Body of pancreas (tissue), 4 donors: ENCODE measurements at regions not wholly inside any gene's neighbourhood (a gene's known extent, or its start where the extent isn't known, plus 50 kb on each side); places are given as distances from the start of the nearest gene placed in this dataset.

Experiments
- ATAC-seq: fragments of 150-250 bp; one replicate; pipeline ENCODE4 v1.9.1; 2016
- DNase-seq, 4 donors: peaks; one replicate each; pipeline ENCODE4 v3.0.0-alpha.2; 2019
- H3K27ac ChIP-seq, 4 donors: fragments of 200-600 bp; sonication (generic); 1 replicate in 3 of 4; 2 replicates in 1 of 4; pipeline versions ENCODE4 v1.5.1 to v1.6.1; 2016 to 2019; ENCODE audit warnings: mild to moderate bottlenecking in 1 of 4, mixed read lengths in 1 of 4, moderate library complexity in 1 of 4
- H3K27me3 ChIP-seq, 2 donors: fragments of 200-600 bp; sonication (generic); one replicate each; pipeline ENCODE4 v1.6.0; 2016; ENCODE audit warnings: mild to moderate bottlenecking in 1 of 2
- H3K36me3 ChIP-seq, 2 donors: fragments of 200-600 bp; sonication (generic); replicated peaks in 1 of 2; 2 replicates each; pipeline ENCODE4 v1.5.1; 2016; ENCODE audit warnings: low read depth in 2 of 2; ENCODE audit not compliant: insufficient read depth in 1 of 2
- H3K4me1 ChIP-seq: fragments of 200-600 bp; sonication (generic); one replicate; pipeline ENCODE4 v1.6.0; 2016
- H3K4me3 ChIP-seq, 2 donors: fragments of 200-600 bp; sonication (generic); 1 replicate in 1 of 2; 2 replicates in 1 of 2; pipeline ENCODE4 v1.5.1; 2016 to 2019
- H3K9me3 ChIP-seq, 3 donors: fragments of 200-600 bp; sonication (generic); 1 replicate in 2 of 3; 2 replicates in 1 of 3; pipeline ENCODE4 v1.5.1; 2016
- POLR2A ChIP-seq, 3 donors: fragments of 450-650 bp; IDR thresholded peaks; one replicate each; pipeline ENCODE4 v1.6.1; 2016; ENCODE audit warnings: antibody characterized with exemption in 3 of 3, mild to moderate bottlenecking in 2 of 3
- WGBS, 2 donors: methylation state at CpG; one replicate each; pipeline ENCODE4 v1.1.5; 2017; 5-methylcytosine and 5-hydroxymethylcytosine counted together
- intact Hi-C: fragments of 100-400 bp; cut with DNase I; formaldehyde crosslinking; loops from one replicate; pipeline ENCODE4 v1.15.1; 2023
- TF ChIP-seq, protein P1 (sequence below), 7 experiments: fragments of 450-650 bp in 4 of 7; fragments of 200-600 bp in 3 of 7; sonication (generic) in 3 of 7; IDR thresholded peaks; one replicate each; pipeline ENCODE4 v1.5.1; 2016 to 2019; ENCODE audit warnings: antibody characterized with exemption in 7 of 7

DNA sequence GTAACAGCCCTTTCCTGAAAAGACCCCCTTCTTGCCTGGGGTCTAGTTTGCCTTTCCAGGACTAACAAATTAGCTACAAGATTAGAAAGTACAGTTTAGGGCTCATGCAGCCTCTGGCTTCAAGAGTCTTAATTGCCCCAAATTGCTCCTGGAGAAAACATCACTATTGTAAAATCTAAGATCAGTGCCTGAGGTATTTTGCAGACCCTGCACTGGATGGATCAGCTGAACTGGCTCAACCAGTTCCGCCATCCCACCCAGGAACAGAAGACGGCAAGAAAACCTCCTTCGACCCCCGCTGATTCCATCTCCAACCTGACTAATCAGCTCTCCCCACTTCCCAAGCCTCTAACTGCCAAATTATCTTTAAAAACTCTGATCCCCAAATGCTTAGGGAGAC lies 236.5 kb upstream of the KCNG1 start:
- no peaks in the 10 kb centered on the region for H3K9me3 ChIP-seq
- ATAC-seq (no peak), DNase-seq (no peak)
- TF ChIP-seq, protein P1, sequence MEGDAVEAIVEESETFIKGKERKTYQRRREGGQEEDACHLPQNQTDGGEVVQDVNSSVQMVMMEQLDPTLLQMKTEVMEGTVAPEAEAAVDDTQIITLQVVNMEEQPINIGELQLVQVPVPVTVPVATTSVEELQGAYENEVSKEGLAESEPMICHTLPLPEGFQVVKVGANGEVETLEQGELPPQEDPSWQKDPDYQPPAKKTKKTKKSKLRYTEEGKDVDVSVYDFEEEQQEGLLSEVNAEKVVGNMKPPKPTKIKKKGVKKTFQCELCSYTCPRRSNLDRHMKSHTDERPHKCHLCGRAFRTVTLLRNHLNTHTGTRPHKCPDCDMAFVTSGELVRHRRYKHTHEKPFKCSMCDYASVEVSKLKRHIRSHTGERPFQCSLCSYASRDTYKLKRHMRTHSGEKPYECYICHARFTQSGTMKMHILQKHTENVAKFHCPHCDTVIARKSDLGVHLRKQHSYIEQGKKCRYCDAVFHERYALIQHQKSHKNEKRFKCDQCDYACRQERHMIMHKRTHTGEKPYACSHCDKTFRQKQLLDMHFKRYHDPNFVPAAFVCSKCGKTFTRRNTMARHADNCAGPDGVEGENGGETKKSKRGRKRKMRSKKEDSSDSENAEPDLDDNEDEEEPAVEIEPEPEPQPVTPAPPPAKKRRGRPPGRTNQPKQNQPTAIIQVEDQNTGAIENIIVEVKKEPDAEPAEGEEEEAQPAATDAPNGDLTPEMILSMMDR (IDR thresholded peaks at IDR 0.05) = no peak
- TF ChIP-seq POLR2A (IDR thresholded peaks at IDR 0.05) = no peak
- H3K27ac ChIP-seq = no peak overlapping the region
- no peaks in the 10 kb centered on the region for H3K27me3 ChIP-seq
- 48 to 58% methylated on average over 4 of the region's 4 CpGs for WGBS, 2 donors
- H3K36me3 ChIP-seq = no peaks in the 10 kb centered on the region
- no peaks in the 10 kb centered on the region for H3K4me1 ChIP-seq
- intact Hi-C loops = no loop called here
- no peak overlapping the region for H3K4me3 ChIP-seq

DNA sequence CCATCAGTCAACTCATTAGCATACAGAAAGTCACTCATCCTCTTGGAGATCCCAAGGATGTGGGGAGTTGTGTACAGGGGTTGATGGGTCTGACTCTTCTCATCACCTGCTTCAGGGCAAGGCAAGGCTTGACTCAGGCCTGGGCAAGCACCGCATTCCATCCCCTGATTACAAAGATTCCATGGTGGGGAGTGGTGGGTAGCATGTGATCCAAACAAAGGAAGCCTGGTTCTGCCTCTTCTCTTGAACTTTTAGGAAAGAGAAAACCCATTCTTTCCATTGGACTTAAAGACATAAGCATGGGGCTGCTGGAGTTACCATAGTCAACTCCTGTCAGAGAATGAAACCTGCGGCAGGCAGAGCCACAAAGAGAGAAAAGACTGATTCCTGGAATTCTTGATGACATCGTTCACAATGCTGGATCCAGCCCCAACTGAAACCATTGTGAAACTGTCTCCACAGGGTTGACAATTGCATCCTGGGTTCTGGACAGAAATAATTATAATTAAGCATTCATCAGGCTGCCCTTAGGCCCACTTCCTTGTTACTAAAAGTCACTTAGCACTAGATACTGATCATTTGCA lies 235.8 kb upstream of the KCNG1 start:
- no peaks in the 10 kb centered on the region for H3K9me3 ChIP-seq
- H3K4me3 ChIP-seq = no peak overlapping the region
- no peaks in the 10 kb centered on the region for H3K4me1 ChIP-seq
- no peaks in the 10 kb centered on the region for H3K36me3 ChIP-seq
- 53 to 86% methylated on average over 3 of the region's 3 CpGs for WGBS, 2 donors
- intact Hi-C loops = no loop called here
- no peak for DNase-seq
- no peak for ATAC-seq
- TF ChIP-seq, protein P1 (IDR thresholded peaks at IDR 0.05) = no peak
- no peak for TF ChIP-seq POLR2A (IDR thresholded peaks at IDR 0.05)
- no peak overlapping the region for H3K27ac ChIP-seq
- no peaks in the 10 kb centered on the region for H3K27me3 ChIP-seq

DNA sequence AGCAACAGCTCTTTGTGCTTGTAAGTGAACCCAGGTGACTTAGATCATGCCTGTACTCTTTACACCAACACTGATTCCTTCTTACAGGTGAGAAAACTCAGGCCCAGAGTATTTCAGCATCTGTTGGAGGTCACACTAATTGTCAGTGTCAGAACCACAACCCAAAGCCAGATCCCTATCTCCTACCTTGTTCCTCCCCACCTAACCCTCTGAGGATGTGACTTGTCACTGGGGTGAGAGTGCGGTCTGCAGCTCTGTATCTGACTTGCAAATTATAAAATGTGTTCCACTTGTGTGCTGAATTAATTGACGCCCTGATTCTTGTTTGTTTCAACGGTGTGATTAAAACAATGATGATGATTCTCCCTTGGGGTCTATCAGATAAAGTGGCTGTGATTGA lies 232.5 kb upstream of the KCNG1 start:
- Histone ChIP-seq H3K4me1 (no peaks in the 10 kb centered on the region), H3K4me3 (no peak overlapping the region), H3K36me3 (no peaks in the 10 kb centered on the region), H3K27me3 (no peaks in the 10 kb centered on the region), H3K27ac (no peak overlapping the region), H3K9me3 (no peaks in the 10 kb centered on the region)
- no peak for ATAC-seq
- intact Hi-C loops = no loop called here
- 47 to 63% methylated on average over 3 of the region's 3 CpGs for WGBS, 2 donors
- no peak for DNase-seq
- TF ChIP-seq, protein P1 (IDR thresholded peaks at IDR 0.05) = no peak
- TF ChIP-seq POLR2A (IDR thresholded peaks at IDR 0.05) = no peak

DNA sequence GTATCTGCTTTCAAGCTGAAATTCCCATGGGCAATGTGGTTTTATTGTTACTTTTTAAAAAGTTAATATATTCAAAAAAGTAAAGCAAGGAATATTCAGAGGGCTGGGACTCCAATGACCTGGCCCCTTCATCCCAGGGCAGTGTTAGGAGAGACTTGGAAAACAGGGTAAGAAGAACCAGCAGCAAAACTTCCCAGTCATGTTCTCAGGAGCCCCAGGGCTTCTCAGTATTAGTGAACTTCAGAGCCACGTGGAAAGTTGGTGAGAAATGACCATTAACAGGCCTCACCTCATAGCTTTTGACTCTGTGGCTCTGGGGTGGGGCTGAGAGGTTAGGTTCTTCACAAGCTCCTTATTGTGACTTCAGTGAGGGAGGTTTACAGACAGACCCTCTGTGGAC lies 230.4 kb upstream of the KCNG1 start:
- 7 to 17% methylated on average over 1 of the region's 1 CpG for WGBS, 2 donors

DNA sequence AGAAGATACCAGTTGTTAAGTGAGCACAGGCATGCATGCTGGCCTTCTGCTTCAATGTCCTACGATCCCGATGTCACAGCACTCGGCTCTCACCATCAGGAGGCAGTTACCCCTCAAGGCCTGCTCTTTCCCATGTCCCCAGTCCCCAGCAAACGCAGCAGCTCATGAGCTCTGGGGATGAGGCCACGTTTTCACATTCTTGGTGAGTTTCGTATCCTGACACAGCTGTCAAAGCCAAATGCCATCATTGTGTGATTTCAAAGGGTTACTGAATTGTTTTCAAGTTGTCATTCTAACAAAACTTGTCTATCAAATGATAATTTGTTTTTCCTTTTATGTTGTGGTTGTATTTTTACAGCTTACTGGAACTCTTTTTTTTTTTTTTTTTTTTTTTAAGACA lies 226.9 kb upstream of the KCNG1 start:
- Histone ChIP-seq H3K4me1 (no peaks in the 10 kb centered on the region), H3K9me3 (no peaks in the 10 kb centered on the region), H3K27ac (no peak overlapping the region), H3K36me3 (no peaks in the 10 kb centered on the region), H3K4me3 (no peak overlapping the region), H3K27me3 (no peaks in the 10 kb centered on the region)
- TF ChIP-seq, protein P1 (IDR thresholded peaks at IDR 0.05) = no peak
- TF ChIP-seq POLR2A (IDR thresholded peaks at IDR 0.05) = no peak
- intact Hi-C loops = no loop called here
- 57 to 63% methylated on average over 6 of the region's 6 CpGs for WGBS, 2 donors
- ATAC-seq (no peak), DNase-seq (no peak)

More for the DNA sequence above, 230.4 kb upstream of the KCNG1 start:
- Histone ChIP-seq H3K9me3 (no peaks in the 10 kb centered on the region), H3K27me3 (no peaks in the 10 kb centered on the region), H3K27ac (no peak overlapping the region), H3K36me3 (no peaks in the 10 kb centered on the region), H3K4me1 (no peaks in the 10 kb centered on the region), H3K4me3 (no peak overlapping the region)
- ATAC-seq (no peak), DNase-seq (no peak)
- TF ChIP-seq POLR2A (IDR thresholded peaks at IDR 0.05) = no peak
- TF ChIP-seq, protein P1 (IDR thresholded peaks at IDR 0.05) = no peak
- intact Hi-C loops = no loop called here
